Central memory CD4-positive, alpha-beta T cell (primary cell): ENCODE measurements at regions not wholly inside any gene's neighbourhood (a gene's known extent, or its start where the extent isn't known, plus 50 kb on each side); places are given as distances from the start of the nearest gene placed in this dataset.

ENCODE experiments used
- DNase-seq: peaks from one replicate; pipeline ENCODE4 v3.0.0; 2022

DNA sequence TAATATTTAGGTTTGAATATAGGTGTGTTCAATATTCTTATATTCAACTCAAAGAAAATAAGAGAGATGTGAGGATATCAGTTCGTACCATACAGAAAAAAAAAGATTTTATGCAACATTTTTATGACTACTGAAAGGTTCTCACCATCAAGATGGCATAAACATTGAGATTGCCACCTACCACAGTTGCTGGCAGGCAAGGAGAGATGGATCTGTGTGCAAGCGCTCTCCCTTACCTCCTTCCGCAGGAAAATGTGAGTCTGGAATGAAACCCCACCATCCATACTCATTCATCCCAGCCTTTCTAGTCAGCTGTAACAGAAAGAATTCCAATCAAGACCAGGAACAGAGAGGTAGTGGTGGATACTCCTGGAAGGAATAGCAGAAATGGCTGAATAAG lies 376.9 kb downstream of the PPP3CA start:
- DNase-seq = no peak

DNA sequence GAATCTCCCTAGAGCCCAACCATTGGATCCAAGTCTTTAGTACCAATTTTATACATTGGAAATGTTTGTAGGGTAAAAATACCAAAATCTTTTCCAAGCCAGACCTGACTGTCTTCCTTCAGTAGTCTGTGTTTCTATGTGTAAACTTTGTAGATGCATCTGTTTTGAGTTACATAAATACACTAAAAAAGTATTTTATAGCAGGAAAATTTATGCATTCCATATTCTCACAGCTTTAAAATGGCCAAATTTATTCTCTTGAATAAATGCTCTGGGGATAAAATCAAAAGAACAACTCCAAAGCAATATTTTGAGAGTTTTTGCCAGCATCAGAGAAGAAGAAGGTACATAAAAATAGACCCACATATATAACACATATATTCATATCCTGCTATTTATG lies 377.4 kb downstream of the PPP3CA start:
- DNase-seq = no peak

- no peak for DNase-seq
Measured at GRCh38 chr4:100968046-100968445, 379.3 kb downstream of the PPP3CA start.

GRCh38 chr4:100963627-100964026 lies 383.7 kb downstream of the PPP3CA start:
- no peak for DNase-seq

DNA sequence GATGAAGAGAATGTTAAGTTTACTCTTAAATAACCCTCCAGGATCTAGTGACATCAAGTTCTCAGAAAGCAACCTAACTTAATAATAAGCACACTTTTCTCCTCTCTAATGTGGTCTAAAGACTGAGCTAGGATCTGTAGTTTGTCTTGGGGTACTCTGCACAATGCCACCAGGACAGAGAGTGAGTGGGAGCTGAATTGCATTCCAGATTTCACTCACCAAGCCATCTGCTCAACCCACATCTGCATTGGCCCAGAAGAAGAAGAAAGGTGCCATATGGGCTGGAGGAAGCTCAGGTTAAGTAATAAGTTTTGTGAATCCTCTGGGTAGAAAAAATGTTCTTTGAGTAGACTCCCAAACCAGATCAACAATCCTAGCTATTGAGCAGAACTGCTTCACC lies 384.6 kb downstream of the PPP3CA start:
- no peak for DNase-seq

DNA sequence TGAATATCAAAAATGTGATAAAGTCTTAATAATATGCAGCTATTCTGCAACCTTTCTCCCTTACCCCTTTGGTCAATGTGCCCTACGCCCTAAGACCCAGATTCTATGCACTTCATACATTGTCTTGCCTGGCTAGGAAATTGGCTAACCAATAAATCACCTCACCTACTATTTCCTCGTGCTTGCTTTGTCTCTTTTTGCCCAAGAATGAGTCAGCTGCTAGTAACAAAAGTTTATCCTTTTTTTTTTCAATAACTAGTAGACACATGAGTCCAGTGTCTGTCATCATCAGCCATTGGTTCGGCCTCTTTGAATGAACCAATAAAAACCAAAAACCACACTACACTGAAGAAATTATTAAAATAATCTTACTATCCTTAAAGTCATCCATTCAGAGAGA lies 387.1 kb downstream of the PPP3CA start:
- no peak for DNase-seq

DNA sequence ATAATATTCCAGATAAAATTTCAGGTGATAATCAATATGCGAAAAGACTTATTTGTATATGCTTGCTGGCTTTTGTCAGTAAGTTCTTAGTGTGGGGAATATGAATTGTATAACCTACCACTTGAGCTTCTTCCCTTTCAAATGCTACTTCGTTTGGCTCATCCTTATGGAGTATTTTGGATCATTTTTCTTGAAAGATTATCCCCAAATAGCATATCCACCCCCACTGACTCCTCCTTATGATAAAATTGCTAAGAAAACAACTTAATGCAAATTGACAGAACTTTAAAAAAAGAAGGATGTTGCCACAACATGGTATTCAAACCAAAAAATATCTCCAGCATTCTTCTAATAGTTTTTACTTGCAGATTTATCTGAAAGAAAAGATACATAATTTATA lies 393.3 kb downstream of the PPP3CA start:
- DNase-seq = no peak

DNA sequence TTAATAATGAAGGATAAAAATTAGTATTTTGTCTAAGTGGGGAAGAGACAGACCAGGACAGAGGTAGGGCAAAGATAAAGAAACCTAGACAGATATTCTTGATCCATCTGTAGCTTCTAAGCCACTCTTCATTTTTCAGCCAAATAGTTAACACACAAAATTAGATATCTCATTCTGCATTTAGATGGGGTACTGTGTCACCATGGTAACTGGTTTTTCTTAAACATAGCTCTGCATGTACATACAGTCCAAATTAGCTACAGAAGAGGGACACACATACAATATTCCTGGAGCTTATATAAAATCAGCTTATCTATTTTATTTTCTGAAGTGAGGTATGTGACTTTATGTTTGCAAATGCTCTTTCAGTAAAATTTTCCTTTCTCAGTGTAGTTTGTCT lies 393.7 kb downstream of the PPP3CA start:
- no peak for DNase-seq

- no peak for DNase-seq
Measured at GRCh38 chr4:100952590-100952989, 394.7 kb downstream of the PPP3CA start.

GRCh38 chr4:100949350-100949935 lies 397.9 kb downstream of the PPP3CA start:
- DNase-seq = no peak

- no peak for DNase-seq
Measured at GRCh38 chr4:100948911-100949310, 398.4 kb downstream of the PPP3CA start.

GRCh38 chr4:100945789-100946188 lies 401.5 kb downstream of the PPP3CA start:
- no peak for DNase-seq

DNA sequence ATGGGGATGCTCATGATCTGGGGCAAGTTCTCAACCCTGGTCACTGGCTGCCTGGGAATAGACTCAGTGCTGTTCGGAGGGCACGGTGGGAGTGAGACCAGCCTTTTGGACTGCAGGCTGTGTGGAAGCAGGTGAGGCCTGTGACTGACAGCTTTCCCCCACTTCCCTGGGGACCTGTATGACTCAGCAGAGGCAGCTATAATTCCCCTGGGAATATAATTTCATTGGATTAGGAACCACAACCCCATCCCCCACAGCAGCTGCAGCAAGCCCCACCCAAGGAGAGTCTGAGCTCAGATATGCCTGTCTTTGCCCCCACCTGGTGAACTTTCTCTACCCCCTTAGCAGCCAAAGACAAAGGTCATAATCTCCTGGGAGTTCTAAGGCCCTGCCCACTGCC lies 408.6 kb downstream of the PPP3CA start:
- no peak for DNase-seq

- DNase-seq = no peak
Measured at GRCh38 chr4:100936661-100937375, 410.5 kb downstream of the PPP3CA start.

GRCh38 chr4:100935090-100935489 lies 412.2 kb downstream of the PPP3CA start:
- DNase-seq = no peak

DNA sequence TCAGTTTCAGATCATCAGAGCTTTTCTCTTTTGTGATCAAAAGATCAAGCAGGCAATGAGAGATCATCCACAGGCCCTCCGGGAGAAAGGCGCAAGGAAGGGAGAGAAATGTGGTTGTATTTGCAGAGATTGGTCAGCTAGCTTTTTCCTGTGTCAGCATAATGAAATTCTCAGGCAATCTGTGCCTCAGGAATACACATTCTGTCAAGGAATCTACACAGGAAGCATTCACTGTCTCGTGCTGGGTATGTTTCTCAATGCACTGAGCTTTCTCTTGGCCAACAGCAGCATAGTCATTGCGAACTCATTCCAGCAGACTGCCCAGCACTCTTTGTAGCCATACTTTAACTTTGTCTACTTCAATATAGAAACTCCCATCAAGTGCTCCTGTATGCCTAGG lies 413.7 kb downstream of the PPP3CA start:
- DNase-seq = no peak

GRCh38 chr4:100929758-100930157 lies 411.9 kb upstream of the EMCN start:
- no peak for DNase-seq

- no peak for DNase-seq
Measured at GRCh38 chr4:100929135-100929534, 411.3 kb upstream of the EMCN start.

DNA sequence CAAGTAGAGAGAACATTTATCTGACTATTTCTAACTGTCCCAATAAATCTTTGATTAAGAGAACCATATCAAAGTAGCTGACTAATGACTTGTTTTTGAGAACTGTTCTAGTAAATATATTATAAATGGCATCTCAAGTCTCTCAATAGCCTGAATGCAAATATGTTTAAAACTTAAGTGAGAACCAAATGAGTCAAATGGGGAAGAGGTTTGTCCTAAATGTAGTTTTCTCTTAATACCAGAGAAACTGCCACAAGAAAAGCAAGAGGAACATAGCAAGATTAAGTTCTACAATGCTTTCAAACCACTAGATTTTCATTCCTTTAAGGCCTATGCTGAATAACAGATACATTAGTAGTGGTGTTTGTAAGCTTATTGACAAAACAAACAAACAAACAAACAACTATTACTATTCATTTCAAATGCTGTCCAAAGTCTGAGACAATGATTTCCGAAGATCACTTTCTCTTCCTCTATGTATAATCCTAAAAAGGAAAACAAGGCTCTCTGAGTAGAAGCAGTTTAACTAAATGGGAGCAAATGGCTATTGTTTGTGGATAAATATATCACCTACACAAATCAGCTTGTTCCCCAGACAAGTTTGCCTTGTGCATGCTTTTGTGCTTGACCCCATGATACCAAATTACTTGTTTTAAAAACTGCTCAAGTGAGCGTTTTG lies 408.4 kb upstream of the EMCN start:
- no peak for DNase-seq

- no peak for DNase-seq
Measured at GRCh38 chr4:100913685-100914084, 395.9 kb upstream of the EMCN start.

DNA sequence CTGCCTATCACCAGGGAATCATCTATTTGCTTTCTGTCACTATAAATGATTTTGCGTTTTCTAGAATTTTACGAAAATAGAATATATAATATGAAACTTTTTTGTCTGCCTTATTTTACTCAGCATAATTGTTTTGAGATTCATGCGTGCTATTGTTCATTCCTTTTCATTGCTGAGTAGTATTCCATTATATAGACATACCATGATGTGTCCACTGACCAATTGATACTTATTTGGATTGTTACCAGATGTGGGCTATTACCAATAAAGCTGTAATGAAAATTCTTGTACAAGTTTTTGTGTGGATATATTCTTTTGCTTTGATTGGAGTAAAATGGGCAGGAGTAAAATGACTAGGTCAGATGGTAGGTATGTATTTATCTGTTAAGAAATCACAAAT lies 390.7 kb upstream of the EMCN start:
- no peak for DNase-seq

- no peak for DNase-seq
Measured at GRCh38 chr4:100907465-100908454, 389.9 kb upstream of the EMCN start.

- no peak for DNase-seq
Measured at GRCh38 chr4:100906973-100907372, 389.2 kb upstream of the EMCN start.
